ENCODE measurements at regions not wholly inside any gene's neighbourhood (a gene's known extent, or its start where the extent isn't known, plus 50 kb on each side); places are given as distances from the start of the nearest gene placed in this dataset.
"Not testable (repeated sequence)": the region's sequence is repeated elsewhere in the genome, so short reads cannot be mapped to it uniquely, and the experiment has no call there.

DNA sequence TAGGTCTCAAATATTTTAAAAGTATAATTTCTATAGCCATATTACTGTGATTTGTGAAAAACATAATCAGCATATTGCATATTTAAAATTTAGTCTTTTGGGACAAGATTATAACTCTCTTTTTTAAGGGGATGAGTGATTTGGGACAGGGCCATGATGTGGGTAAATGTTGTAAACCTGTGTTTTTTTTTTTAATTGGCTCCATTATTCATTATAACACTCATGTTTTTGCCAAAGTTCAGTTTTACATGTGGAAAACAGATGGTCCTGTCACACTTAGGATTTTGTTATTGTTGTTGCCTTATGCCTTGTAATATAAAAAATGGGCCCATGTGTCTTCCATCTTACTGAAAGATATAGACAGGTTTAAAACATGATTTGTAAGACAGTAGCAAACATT lies 1413.5 kb upstream of the RAG2 start:
- DNase-seq (ENCODE audit: low read depth), result no peak

DNA sequence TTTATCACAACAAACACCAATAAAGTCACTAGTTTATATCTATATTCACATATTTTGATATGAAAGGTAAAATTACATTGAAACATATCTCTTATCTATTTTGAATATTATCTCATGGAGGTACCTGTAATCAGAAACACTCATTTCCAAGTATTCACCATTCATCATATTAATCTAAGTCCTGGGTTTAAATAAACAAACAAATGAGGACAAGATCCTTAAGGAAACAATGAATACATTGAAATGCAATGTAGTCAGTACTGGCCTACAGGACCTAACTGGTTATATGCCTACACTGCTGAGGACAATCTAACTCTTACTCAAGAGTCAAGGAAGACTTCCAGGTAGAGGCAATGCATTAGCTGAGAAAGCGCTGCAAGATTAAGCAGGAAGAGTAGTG lies 1411.9 kb upstream of the RAG2 start:
- no peak for DNase-seq (ENCODE audit: low read depth)

DNA sequence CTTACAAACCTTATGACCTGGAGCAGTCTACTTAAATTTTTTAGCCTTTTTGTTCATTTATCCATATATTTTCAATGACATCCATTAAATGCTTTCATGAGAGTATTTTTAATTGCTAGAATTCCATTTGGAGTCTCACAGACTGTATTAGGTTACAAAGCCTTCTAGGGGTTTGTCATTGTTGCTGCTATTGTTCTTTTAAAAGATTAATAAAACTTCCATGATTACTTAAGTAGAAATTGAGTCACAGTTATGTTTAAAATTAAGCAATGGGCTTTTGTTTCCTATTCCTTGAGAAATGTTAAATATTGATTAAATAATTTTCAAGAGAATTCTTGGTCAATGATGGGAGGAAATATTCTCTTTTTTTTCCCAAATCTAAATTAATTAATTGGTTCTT lies 1408.4 kb upstream of the RAG2 start:
- DNase-seq (ENCODE audit: low read depth), result no peak

DNA sequence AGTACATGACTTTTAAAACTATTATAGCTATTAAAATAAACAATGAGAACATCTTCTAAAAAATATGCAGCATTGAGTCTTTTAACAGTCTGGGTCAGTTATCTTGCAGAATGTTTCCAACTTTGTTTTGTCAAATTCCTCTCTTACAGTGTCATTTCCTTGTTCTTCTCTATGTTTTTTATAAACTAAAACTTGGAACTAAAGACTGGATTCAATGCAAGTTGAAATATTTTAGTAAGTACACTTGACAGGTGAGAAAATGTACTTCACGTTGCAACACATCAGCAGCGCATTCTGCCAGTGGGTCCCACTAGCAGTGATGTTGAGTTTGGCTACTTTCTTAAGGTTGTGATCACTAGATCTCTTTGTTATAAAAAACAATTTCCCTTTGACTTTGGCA lies 1407.6 kb upstream of the RAG2 start:
- peak; percentile 76 for DNase-seq (ENCODE audit: low read depth)

DNA sequence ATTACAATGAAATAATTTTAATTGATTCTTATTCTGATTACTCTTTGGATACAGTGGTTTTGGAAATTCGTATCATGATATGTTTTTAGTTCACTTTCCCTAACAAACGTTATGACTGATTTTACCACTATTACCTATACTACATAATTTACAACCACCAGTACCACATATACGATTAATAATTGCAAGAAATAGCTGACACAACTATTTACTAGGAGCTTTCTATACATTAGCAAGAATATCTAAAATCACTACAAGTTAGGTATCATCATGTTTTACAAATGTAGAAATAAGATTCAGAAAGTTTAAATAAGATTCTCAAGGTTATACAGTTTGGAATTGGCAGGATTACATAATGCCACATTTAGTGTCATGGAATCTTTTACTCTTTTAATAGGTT lies 1401.1 kb upstream of the RAG2 start:
- no peak for DNase-seq (ENCODE audit: low read depth)

DNA sequence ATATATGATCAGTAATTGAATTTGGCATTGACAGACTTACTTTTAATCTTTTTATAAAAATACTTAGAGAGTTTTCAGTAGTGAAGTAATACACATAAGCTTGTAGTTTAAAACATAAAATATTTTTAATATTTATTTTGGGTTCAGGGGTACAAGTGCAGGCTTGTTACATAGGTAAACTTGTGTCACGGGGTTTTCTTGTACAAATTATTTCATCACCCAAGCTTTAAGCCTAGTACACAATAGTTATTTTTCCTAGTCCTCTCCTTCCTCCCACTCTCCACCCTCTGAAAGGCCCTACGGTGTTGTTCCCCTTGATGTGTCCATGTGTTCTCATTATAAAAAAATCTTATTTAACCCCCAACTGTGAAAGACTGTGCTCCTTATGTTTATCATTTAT lies 1397.8 kb upstream of the RAG2 start:
- no peak for DNase-seq (ENCODE audit: low read depth)

DNA sequence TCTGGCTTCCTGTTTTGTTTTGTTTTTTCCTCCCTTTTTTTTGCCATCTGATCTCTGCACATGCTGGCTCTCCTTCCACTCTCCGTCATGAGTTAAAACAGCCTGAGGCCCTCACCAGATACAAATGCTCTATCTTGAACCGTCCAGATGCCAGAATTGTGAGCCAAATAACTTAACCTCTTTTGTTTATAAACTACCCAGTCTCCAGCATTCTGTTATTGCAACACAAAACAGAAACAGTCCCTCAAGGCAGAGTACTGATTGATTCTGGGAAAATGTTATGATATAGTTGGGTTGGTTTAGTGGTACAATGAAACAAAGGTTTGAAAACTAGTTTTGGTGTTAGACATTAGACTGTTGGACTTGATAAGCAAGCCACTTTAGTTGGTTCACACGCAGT lies 1390.0 kb upstream of the RAG2 start:
- DNase-seq (ENCODE audit: low read depth), result peak; percentile 90

DNA sequence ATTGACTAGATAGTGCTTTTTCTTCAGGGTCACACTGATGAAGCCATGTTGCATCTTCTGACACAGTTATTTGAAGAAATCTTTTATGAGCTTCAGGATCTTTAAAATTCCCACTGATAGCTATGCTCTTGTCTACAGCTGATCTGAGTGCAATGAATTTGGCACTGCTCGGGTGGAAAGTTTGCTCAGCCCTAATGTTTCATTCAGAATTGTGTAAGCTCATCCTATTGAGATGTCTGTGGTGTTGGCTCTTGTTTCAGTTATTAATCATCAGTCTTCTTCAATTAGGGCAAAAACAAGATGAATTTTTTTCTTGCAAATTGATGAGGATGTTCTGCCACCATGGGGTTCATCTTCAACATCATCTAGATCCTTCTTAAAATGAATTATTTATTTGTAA lies 1387.0 kb upstream of the RAG2 start:
- DNase-seq (ENCODE audit: low read depth), result peak; percentile 10

DNA sequence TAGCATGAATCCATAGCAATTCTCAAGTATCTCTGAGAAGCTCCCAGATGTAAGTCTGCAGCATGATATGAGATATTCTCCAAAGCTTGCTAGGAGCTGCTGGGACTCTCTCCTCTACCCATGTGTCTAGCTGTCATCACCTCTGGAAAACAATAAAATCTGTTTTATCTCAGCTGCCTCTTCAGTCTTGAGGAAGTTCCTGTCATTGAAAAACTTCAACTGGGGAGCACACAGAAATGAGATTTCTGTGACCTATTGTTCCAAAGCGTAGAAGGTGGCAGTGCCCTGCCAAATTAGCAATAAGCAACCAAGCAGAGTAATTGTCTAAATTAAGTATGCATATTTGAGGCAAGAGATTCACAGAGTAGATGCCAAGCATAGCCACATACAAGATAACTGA lies 1380.6 kb upstream of the RAG2 start:
- peak; percentile 48 for DNase-seq (ENCODE audit: low read depth)

DNA sequence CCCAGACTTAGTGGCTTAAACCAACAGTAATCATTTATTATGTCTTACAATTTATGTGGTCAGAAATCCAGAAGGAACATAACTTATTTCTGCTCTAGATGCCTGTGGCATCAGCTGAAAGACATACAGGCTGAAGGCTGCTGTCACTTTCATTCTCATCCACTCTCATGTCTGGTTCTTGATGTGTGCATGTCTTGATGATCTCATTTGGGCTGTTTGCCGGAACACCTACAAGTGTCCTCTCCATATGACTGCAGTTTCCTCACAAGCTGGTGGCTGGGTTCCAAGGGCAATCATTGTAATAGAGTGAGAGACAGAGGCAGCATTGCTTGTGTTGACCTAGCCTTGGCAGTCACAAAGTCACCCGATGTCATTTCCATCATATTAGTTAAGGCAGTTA lies 1375.9 kb upstream of the RAG2 start:
- peak; percentile 52 for DNase-seq (ENCODE audit: low read depth)

DNA sequence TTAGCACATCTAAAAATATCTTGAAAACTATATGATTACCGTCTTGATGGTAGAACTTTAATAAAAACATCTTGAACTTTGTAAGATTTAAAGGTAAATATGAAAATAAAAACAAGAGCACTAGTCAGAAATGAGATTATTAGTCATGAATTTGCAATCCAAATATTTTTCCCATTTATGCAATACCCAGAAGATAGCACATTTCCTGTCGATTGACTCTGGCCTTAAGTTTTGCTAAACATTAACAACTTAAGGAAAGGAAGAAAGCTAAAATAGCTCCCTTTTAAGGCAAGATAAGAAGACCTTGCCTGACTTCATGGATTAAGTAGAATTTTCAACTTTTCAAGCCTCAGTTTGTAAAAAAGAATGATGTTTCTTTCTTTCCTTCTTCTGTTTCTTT lies 1374.7 kb upstream of the RAG2 start:
- DNase-seq (ENCODE audit: low read depth), result peak; percentile 69

DNA sequence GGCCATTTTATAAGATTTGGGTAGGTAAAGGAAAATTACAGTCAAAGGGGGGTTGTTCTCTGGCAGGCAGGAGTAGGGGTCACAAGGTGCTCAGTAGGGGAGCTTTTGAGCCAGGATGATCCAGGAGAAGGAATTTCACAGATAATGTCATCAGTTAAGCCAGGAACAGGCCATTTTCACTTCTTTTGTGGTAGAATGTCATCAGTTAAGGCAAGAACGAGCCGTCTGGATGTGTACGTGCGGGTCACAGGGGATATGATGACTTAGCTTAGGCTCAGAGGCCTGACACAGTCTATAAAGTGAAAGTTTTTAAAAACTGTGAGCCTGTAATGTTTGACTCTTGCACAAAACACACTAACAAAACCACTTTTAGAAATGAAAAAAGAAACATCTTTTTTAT lies 1371.3 kb upstream of the RAG2 start:
- not testable (repeated sequence) for DNase-seq (ENCODE audit: low read depth)

DNA sequence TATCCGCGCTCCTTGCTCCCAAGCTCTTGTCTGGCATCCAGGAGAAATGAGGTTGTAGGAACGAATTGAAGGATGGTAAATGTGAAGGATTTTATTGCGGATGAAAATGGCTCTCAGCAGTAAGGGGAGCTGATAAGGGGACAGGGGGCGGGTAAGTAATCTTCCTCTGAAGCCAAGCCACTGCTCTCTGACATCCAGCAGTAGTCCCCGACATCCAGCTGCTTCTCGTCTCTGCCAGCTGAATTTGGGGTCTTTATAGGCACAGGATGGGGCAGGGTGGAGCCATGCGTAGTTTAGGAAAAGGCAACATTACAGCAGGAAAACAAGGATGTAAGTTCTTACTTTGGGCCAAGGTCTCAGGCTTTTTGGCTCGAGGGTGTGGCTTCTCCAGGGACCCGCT lies 1370.1 kb upstream of the RAG2 start:
- no peak for DNase-seq (ENCODE audit: low read depth)

DNA sequence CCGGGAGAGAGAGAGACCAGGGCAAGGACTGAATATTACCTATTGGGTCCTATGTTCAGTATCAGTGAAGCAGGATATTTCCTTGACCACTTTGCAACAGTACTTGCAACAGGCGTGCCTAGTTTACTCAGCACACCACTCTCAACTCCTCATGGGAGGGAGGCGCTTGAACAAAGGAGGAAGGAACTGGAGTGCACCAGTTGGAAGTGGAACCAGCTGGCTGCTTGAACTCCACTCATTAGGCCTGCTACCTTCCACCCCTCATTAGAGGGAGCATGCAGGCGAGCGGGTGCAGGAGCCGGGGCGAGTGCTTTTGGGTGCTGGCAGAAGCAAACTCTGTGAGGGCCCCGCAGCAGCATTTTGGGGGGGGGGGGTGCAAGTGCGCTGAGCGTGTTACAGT lies 1369.6 kb upstream of the RAG2 start:
- DNase-seq (ENCODE audit: low read depth), result no peak

DNA sequence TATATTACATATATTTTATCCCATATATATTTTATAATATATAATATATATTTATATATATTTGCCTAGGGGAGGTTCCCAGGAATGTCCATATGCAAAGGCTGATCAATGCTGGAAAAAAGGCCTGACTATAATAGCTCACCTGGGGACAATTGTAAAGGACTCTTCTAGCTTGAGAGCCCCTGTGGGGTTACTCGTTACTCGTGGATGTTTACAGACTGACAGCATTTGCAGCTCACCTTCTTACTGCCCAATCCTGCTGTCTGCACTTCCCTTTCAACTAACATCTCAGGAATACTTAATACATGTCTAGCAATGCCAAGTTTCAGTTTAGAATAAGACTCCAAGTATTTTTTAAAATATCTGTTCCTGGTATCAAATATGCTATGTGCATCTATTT lies 1365.4 kb upstream of the RAG2 start:
- DNase-seq (ENCODE audit: low read depth), result no peak

DNA sequence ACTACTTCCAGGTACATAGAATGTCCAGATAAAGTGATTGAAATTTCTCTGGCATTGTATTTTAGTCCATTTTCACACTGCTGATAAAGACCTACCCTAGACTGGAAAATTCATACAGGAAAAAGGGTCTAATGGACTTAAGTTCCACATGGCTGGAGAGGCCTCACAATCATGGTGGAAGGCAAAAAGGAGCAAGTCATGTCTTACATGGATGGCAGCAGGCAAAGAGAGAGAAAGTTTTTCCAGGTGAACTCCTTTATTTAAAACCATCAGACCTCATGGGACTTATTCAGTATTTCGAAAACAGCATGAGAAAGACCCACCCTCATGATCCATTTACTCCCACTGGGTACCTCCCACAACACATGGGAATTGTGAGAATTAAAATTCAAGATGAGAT lies 1359.7 kb upstream of the RAG2 start:
- DNase-seq (ENCODE audit: low read depth), result no peak

DNA sequence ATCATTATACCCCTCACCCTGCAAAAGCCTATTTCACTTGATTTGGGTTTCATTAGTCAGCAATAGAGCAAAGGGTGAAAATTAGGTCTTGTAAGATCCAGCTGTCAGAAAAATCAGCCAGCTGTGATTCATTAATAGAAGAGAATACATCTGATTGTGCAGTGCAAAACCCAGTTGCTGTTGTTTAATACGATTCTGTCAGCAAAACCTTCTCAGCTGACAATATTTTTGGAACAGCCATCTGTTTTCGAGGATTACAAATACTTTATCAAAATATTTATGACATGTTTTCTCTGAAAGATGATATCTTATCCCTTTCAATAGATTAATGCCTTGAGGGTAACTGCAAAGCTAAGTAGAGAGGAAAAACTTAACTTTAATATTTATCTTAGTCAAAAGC lies 1354.0 kb upstream of the RAG2 start:
- no peak for DNase-seq (ENCODE audit: low read depth)

DNA sequence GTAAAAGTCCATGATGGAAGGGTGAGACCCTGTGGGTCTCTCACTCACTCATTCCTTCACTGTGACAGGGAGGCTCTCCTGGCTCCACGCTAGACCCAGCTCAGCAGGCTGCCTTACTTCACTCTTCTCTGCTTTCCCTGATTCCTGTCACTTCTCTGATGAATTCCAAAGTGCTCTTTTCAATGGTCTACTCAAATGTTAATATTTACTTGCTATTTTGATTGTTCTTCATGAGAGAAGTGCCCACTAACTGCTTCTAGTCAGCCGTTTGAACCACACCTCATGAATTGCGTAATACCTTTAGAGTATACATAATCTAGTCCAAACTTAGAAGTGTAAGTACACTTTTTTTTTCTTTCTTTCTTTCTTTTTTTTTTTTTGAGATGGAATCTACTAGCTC lies 1350.2 kb upstream of the RAG2 start:
- DNase-seq (ENCODE audit: low read depth), result peak; percentile 1

DNA sequence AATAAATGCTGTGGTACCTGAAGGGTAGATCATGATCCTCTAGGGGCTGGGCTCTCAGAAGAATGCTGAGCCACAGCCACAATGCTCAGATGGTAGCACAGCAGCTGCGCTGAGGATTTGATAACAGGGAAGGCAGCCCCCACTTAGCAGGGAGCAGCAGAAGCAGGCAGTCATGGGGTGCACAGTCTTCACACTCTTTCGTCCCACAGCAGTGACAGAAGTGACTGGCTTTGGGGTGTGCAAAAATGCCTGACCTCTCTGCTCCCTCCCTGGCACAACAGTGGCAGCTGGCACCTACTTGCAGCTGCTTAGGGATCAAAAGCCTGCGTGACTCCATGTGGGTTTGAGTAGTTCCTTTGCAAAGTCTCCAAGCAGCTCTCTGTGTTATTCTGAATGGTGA lies 1349.8 kb upstream of the RAG2 start:
- DNase-seq (ENCODE audit: low read depth), result no peak

DNA sequence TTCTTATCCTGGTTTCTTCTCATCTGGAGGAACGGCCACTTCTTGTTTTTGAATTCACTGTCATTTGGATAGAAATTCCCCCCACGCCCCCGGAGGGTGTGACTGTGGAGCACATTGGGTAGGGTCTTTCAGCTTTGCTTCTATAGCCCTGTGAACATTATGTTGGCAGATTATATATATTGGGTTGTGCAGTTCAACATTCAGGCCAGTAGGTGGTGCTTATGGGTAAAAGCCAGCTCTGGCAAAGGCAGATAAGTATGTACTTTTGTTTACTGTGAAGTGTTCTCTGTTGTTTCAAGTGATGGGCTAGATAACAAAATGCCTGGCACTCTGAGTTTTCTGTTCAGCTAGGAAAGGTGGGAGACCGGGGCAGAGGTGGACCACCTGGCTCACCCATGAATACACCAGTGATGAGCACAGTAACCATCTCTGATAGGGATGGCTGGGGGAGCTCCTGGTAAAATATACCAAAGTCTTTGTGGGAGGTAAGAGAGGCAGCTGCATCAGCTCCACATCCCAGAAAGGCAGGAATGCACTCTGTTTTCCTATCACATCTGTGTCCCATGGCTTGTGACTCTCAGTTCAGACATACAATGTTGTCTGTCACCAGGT lies 1348.2 kb upstream of the RAG2 start:
- DNase-seq (ENCODE audit: low read depth), result peak; percentile 50

DNA sequence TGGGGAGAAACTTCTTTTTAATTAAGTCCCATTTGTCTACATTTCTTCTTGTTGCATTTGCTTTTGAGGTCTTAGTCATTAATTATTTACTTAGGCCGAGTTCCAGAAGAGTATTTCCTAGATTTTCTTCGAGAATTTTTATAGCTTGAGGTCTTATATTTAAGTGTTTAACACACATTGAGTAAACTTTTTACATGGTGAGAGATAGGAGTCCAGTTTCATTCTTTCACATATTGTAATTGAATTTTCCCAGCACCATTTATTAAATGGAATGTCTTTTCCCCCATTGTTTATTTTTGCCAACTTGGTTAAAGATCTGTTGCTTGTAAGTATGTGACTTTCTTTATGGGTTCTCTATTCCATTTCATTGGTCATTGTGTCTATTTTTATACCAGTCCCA lies 1344.0 kb upstream of the RAG2 start:
- DNase-seq (ENCODE audit: low read depth), result no peak

DNA sequence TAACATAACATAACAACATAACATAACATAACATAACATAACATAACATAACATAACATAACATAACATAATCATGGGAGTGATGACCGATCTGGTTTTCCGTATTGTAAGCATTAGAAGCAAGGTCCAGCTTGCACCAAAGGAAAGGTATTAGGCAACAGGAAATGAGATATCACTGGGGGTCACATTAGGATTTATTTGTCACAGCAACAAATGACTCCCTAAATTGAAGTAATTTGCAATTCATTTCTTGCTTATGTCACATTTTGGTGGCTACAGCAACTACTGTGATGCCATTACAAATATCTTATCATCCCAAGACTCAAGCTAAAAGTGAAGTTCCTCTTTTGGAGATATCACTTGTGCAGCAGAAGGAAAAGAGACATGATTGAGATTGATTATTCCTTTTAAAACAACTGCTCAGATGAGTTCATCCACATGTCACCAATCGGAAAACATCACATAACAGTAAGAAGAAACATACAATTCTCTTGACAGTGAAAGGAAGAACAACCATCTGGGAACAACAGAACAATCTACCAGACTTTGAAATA lies 1331.1 kb upstream of the RAG2 start:
- no peak for DNase-seq (ENCODE audit: low read depth)

DNA sequence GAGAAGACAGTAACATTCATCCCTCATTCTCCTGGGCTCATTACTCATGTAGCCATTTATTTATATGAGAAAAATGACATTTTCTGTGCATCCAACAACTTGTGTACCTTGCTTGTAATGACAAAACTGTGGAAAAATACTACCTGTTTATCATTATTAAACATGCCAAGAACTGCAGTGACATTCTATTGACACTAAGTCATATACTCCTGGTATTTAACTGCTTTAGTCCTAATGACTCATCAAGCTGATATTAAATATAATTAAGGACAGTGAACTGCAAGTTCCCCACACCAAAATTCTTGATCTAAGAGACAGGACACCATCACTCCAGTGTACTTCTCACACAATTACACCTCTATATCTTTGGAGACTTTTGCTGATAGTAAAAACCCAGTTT lies 1328.7 kb upstream of the RAG2 start:
- DNase-seq (ENCODE audit: low read depth), result no peak

DNA sequence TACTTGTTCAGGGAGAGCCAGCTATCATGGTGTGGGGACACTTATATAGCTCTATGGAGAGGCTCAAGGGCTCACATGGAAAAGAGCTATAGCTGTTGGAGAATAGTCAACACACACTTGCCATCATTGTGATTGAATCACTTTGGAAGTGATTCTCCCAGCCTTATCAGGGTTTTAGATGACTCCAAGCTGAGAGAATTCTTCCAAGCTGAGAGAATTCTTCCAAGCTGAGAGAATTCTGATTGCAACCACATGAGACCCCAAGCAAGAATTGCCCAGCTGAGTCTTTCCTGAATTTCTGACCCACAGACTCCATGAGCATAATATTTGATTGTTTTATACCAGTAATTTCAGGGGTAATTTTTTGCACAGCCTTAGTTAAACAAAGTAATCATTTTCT lies 1318.3 kb upstream of the RAG2 start:
- peak; percentile 12 for DNase-seq (ENCODE audit: low read depth)

DNA sequence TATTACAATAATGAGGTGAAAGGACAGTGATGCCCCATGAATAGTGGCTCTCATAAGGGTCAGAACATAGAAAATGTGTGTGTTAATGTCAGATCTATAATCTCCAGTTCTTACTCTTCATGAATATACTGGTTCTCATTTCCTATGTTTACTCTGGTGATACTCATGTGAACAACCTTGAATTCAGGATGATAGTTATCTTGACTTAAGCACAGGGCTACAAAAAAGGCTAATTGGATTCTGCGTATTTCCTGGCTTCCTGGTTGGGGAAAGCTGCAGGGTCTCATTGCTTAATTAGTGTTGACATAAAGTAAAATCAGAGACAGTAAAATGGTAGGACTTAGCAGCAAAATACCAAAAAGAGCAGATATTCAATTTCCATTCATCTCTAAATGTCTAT lies 1316.8 kb upstream of the RAG2 start:
- no peak for DNase-seq (ENCODE audit: low read depth)

Measured in amniotic epithelial cell (primary cell).